ENCODE measurements at regions not wholly inside any gene's neighbourhood (a gene's known extent, or its start where the extent isn't known, plus 50 kb on each side); places are given as distances from the start of the nearest gene placed in this dataset.
"Not testable (repeated sequence)": the region's sequence is repeated elsewhere in the genome, so short reads cannot be mapped to it uniquely, and the experiment has no call there.

DNA sequence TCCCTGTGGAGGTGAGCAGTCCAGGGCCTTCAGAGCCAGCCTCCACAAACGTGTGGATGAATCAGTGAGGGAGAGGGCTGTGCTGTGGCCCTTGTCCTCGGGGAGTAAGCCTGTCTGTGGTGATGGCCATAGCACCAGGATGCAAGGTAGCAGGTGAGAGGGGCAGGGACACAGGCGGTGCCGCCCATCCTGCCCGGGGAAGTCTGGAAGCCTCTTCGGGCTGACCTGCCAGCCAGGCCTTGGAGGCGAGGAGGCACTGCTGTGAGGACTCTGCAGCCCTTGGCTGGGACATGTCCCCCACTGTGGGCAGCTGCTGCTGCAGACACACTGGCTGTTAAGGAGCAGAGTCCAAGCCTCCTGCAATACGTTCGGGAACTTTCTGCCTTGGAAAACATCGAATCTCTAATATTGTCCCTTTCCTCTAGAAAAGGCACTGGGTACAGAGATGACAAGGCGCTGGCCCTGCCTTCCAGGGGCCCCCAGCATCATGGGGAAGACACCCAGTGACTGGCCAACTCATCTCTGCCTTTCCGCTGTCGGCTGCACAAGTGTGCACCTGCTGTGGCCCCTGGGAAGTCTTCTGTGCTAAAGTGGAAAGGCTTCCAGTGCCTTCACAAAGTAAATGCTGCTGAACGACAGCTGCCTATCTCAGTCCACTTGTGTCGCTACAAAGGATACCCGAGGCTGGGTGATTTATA is 101.4 kb downstream of the ADRA2C start:
- no peak for DNase-seq

DNA sequence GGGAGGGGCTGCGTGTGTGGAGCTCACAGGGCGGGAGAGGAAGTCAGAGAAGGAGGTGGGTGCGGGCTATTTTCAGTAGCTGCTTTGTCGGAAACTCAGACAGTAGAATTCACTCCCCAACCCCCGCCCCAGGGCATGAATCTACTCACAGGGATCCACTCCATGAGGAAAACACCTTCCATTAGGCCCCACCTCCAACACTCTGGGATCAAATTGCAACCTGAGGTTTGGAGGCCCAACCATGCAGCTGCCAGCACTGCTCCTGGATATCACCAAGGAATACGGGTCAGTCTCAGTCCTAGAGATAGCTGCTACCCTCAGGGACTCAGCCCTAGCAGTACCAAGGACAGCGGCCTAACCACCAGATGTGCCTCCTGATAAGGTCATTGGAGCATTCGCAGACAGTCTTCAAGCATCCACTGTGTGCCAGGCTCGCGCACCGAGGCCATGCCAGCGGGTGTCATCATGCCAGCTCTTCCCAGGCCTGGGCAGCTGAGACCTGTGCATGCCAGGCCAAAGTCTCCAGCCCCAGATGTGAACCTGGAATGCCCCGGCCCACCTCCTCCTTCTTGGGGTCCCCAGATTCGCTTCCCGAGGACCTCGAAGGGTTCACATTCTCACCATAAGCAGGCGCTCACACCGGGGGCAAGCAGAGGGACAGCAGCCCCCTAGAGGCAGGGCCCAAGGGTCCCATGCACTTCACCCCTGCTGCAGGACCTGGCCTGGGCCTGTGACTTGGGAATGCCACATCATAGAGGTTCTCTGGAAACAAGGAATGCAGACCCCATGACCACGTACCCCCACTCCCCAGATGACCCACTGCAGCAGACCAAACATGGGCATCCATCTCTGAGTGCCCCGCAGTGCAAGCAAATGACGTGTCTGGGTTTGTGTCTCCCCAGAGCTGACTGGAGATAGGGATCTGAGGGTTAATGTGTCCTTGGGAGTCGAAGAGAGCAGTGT is 102.3 kb downstream of the ADRA2C start:
- no peak for DNase-seq

DNA sequence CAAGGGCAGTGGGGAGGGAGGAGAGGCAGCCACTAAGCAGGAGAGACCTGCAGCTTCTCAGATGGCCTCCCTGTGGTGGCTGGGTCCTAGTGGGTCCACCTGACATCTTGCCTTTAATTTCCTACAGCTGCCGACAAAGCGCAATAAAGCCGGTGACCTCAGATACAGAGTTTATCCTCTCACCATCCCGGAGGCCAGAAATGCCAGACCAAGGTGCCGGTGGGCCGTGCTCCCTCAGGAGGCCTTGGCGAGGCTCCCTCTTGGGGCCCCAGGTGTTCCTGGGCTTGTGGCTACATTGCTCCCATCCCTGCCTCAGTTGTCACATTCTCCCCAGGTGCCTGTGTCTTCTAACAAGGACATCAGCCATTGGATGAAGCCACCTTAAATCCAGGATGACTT is 103.0 kb downstream of the ADRA2C start:
- no peak for DNase-seq

DNA sequence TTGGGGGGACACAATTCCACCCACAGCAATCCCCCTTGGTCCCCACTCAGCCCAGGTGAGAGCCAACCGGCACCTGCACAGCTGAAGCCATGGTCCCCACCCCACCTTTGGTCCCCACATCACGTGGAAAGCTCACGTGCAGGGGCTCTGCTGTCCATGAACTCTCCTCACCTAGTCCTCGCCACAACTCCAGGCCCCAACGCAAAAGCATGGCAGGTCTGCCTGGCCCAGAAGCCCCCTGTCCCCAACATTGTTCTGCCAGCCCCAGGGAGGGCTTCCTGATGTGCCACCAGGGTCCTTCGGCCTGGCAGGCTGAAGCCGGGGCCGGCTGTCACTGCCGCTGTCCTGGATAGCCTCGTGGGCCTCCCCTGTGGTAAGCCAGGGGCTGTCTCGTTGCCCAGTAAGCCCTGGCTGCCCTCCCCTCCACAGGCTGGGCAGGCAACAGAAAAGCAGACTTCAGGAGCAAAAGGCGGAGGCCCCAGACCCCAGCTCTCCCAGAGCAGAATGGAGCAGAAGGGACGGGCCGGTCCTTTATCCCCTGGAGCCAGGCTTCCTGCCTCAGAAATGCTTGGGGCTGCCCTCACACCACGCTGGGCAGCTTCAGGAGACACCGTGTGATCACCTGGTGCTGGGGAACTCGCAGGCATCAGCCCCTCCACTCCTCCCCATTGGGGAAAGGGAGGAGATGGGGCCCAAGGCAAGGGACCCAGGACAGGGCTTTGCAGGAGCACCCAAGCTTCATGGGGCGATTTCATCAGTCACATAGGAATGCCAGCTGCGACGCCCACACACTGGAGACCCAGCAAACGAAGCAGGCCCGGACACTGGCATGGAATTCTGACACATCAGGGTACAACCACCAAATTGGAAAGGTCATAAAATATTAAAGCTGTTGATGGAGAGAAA is 103.7 kb downstream of the ADRA2C start:
- no peak for DNase-seq

DNA sequence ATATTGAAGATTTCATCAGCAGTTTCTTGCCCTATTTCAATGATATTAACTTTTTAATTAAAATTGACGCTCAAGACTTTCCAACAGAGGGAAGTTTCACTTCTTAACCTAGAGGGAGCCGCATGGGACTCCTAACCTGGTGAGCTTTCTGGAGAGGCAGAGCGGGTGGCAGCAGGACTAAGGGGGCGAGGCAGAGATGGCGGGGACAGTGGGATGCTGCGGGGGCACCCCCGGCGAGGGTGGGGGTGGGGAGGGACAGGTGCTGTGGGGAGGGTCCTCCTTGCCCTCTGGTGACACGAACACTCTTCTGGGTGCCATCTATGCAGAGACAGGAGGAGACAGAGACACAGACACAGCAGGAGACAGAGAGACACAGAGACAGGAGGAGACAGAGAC is 104.4 kb downstream of the ADRA2C start:
- DNase-seq, result no peak

DNA sequence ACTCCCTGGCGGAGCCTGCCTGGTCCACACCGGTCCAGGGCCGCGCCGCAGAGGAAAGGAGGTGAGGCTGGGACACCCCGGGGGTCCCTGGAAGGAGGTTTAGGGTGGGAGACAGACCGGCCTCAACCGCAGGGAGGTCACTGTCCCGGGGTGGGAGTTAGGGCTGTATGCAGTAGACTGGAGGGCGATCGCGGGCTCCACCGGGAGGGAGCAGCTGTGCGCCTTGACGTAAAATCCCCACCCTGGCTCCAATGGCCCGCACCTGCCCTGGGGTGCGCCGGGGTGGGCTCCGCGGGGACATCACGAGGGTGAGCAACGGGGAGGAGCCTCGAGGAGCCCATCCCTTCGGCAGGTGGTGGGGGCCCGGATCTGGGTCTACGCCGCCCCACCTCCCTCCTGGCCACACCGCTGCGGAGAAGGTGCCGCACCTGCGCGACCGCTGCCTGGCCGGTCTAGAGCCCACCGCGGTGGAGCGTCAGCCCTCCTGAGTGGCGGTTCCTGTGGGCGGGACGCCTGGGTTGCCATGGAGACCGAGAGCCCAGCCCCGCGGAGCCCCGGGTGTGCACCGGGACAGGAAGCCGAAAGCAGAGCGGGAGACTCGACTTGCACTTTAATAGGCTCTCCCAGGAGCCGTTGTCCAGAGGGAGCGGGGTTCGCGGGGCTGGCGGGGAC is 105.1 kb downstream of the ADRA2C start:
- no peak for DNase-seq

DNA sequence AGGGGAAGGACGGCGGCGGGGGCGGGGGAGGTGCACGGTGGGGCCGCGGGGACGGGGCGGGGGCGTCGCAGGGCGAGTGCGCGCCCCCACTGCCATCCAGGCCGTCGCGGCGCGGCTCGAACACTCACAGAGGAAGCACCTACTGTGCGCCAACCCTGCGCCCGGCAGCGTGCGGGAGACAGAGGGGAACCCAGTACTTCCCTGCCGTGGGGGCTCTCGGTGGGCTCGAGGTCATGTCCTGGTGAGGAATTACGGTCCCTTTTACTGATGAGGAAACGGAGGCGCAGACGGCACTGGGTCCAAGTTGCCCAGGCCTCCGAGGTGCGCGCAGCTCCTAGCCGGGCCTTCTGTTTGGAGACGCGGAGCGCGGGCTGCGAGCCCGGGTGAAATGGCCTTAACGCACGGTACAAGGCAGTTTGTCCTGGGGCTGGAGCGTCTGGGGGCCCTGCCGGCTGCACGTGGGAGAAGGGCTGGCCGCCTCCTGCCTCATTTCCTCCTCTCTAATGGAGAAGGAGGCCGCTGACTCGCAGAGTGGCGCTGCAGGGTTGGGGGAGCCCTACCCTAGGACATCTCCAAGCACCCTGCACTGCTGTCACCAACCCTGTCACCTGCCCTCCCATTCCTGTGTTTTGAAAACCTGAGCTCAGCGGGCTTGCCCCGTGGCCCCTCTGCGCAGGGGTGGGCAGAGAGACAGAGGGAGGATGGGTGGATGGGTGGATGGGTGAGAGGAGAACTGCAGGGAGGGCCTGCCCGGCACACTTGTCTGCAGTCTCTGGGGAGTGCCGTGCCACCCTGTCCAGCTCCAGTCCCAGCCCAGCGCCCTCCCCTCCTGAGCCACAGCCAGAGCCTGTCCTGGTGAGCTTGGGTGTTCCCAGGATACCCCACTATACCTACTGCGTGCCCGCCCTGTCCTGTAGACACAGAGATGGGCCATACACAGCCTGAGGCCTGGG is 106.0 kb downstream of the ADRA2C start:
- DNase-seq, result no peak

DNA sequence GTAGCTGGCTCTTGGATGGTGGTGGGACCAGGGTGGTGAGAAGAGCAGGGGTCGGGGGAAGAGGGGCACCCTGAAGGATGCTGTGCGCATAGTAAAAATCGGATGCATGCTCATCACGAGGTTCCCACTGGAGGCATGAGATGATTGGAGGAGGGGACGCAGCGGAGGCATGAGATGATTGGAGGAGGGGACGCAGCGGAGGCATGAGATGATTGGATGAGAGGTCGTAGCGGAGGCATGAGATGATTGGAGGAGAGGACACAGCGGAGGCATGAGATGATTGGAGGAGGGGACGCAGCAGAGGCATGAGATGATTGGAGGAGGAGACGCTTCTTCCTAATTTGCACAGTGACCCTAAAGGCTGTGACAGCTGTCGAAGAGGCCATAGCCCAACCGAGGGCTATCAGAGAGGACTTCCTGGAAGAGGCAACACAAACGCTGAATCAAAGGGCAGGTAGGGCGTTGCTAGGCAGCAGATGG is 106.7 kb downstream of the ADRA2C start:
- DNase-seq, result no peak

DNA sequence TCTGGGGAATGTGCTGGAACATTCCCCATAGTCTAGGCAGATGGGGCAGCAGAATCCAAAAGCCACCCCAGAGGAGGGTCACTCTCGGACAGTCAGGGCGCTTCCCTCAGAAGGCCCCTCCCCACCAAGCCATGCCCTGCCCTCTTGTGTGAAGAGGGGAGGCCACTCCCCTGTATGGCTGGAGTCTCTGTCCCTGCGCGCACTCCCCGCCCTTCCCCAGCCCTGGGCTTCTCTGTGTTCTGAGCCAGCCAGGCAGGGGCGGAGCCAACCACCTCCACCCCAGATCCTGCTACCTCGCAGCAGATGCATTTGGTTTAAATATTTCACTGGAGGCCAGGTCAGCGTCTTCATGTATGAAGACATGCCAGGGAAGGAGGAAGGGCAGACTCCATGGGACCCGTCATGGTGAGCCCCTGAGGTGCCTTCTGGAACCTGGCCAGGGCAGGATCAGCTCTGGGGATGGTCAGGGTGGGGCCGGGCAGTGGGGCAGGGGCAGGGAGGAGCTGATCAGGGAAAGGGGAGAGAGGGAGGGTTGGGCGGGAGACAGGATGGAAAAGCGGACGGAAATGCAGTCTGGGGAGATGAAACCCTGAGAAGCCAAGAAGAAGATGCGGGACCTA is 107.3 kb downstream of the ADRA2C start:
- no peak for DNase-seq

DNA sequence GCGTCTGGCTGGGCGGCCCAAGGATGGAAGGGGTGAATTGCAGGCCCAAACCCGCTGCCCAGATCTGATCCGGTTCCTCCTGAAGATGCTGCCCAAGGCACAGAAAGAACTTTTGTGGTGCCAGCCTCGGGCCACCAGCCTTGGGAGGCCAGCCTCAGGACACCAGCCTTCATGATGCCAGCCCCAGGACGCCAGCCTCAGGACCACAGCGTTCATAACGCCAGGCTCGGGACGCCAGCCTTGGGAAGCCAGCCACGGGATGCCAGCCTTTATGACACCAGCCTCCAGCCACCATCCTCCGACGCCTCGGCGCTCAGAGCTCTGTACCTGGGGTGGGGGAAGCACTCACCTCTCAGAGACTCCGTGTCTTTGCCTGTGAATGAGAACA is 107.8 kb downstream of the ADRA2C start:
- no peak for DNase-seq

DNA sequence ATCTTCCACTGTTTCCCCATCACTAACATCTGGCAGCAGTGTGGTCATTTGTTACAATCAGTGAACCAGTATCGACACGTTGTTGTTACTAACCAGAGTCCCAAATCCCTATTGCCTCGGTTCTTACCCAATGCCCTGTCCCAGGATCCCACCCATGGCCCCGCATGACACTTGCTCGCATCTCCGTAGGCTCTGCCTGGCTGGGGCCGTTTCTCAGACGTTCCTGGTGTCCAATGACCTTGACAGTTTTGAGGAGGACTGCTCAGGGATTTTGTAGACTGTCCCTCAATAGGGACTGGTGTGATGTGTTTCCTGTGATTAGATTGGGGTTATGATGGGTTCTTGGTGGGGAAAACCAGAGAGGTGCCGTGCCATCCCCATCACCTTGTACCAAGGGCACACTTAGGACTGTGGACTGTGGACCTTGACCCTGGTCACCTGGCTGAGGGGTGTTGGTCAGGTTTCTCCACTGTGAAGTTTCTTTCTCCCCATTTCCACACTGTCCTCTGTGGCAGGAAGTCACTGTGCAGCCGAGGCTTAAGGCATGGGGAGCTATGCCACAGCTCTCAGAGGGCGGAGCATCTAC is 108.4 kb downstream of the ADRA2C start:
- DNase-seq, result no peak

DNA sequence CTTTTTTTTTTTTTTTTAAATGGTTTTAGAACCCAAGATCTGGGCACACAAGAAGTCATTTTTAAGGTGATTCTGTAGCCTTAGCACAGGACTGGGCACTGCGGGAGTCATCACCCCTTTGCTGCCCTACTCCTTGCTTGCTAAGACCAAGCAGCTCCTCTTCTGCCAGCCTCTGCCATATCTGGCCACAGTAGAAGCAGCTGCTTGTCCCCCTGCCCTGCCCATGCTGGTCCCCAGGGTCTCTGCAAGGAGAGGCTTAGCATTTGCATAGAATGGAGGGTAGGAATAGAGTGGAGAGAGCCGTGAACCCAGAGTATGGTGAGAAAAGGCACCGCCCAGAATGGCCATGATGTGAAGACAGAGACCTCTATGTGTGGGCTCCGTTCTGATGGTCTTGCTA is 109.3 kb downstream of the ADRA2C start:
- no peak for DNase-seq

DNA sequence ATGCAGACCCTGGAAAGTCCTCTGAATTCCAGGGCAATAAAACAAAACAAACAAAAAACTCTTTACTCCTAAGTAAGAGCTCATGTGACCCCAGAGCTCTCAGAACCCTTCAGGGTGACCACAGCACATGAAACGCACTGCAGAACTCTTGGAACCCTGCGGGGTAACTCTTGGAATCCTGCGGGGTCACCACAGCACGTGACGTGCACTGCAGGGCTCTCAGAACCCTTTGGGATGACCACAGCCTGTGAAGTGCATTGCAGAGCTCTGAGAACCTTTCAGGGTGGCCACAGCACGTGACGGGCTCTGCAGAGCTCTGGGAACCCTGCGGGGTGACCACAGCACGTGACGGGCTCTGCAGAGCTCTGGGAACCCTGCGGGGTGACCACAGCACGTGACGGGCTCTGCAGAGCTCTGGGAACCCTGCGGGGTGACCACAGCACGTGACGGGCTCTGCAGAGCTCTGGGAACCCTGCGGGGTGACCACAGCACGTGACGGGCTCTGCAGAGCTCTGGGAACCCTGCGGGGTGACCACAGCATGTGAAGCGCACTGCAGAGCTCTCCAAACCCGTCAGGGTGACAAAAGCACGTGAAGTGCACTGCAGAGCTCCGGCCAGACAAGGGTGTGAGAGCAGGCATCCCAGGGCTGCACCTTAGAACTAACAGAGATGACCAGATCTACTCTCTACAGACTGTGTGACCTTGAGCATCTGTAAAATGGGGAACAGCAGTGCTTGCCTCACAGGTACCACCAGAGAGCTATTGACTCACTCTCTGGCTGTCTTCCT is 110.1 kb downstream of the ADRA2C start:
- not testable (repeated sequence) for DNase-seq

DNA sequence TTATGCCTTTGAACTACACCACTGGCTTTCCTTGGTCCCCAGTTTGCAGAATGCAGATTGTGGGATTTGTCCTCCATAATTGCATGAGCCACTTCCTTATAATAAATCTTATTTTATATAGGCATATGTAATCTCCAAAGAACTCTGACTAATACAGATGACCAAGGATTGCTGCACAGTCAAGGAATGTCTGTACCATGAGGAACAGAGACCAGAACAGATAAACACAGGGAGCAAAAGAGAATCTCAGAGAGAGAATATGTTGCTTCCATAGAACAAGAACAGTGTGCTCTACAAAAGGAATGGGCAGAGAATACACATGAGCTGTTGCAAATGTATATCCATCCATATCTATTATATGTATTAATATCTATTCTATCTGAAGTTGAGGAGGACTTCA is 111.1 kb downstream of the ADRA2C start:
- DNase-seq, result no peak

DNA sequence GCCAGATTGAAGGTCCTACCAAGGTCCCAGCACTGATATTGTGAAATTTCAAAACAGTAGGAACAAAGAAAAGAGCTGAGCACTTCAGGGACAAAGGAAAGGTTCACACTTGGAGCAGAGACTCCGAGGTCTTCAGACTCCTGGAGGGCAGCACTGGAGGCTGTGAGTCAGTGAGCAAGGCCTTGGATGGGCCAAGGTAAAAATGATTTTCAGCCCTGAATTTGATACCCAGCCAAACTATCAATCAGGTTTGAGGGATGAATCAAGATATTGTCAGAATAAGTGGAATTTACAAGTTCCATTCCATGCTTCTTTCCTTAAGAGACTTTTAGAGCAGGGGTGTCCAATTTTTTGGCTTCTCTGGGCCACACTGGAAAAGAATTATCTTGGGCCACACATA is 111.7 kb downstream of the ADRA2C start:
- DNase-seq, result no peak

DNA sequence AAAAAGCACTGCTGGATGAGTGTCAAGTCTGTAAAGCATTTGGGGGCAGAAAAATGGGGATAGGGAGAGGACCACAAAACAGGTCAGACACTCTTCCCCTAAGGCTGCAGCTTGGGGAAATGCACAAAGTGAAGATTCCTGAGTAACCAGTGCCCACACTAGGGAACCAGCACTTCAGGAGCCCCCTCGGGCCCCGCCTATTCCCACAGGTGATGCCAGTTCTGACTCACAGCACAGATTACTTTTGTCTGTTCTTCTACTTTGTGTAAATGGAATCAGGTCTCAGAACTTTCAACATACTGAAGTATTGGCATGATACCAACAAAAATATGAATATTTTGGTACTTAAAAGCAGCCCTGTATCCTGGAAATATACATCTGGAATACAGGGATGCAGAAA is 112.5 kb downstream of the ADRA2C start:
- DNase-seq, result no peak

DNA sequence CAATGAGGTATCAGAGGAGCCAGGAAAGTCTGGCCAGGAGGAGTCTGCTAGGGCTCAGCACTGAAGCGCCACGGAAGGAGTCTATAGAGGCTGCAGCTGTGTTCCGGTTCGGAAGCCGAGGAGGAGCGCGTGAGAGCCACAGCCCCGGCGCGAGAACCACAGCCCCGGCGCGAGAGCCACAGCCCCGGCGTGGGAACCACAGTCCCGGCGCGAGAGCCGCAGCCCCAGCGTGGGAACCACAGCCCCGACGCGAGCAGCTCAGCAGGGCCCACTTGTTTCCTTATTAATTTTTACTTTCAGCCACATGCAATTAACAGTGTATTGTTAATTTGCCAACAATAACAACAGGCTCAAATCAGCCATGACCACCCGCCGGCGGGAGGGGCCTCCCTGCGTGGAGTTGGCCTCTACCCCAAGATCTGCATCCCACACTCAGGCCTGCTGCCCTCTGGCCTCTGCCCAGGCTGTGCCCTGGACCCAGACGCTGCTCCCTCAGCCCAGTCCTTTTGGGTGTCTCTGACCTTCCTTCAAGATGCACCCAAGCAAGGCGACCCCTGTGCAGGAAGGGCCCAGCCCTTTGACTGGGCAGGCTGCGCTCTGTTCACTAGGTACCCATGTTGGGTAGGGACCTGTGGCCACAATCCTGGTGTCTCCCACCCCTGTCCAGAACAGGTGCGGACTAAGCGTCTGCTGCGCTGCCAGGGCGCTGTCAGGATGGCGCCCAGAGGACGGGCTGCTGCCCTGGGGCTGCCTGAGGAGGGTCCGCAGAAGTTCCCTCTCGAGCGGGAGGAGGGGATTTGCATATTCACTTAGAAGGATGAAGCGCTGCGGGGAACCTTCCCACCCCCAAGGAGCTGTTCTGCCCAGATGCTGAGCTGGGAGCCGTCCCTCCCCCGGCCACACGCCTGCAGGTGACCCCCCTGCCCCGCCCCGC is 113.8 kb downstream of the ADRA2C start:
- DNase-seq, result no peak

DNA sequence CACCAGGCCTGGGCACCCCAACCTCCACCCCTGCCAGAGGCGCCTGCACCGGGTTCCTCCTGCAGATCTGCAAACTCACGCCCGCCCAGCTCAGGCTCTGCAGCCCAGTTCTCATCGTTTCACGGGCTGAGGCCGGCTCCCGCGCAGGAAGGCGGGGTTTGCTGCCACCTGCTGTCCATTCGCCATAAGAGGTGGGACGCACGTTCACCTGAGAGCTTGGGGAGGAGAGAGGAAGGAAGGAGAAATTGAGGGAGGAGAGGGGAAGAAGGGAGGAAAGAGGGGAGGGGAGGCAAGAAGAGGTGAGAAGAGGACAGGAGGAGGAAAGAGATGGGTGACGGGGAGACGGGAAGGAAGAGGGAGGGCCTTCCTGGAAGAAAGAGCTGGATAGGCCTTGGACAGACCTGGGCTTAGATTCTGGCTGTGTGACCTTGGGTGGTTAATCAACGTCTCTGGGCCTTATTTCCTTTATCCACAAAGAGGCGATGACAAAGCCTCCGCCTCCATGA is 114.5 kb downstream of the ADRA2C start:
- DNase-seq, result peak; percentile 47 to 49
